Stimulated activated naive CD8-positive, alpha-beta T cell treated with anti-CD3 and anti-CD28 coated beads, Interleukin-15, amount 100 ng/mL, for 72 hours (primary cell): ENCODE measurements at regions not wholly inside any gene's neighbourhood (a gene's known extent, or its start where the extent isn't known, plus 50 kb on each side); places are given as distances from the start of the nearest gene placed in this dataset.

ENCODE experiments used
- ATAC-seq: fragments of 150-1000 bp; cut with Tn5 transposase; 2 replicates; pipeline ENCODE4 v1.10.0; 2021; ENCODE audit warnings: mild to moderate bottlenecking, moderate library complexity
- DNase-seq, 2 donors: peaks; one replicate each; pipeline ENCODE4 v3.0.0; 2021 to 2022
- H3K27ac Mint-ChIP-seq, 2 donors: one replicate each; pipeline ENCODE4 v1.8.0; 2022; ENCODE audit warnings: mild to moderate bottlenecking in 2 of 2, mixed read lengths in 2 of 2, moderate library complexity in 2 of 2
- H3K27me3 Mint-ChIP-seq: one replicate; pipeline ENCODE4 v1.8.0; 2022; ENCODE audit warnings: mixed read lengths
- H3K4me1 Mint-ChIP-seq: one replicate; pipeline ENCODE4 v1.8.0; 2022; ENCODE audit warnings: mild to moderate bottlenecking, mixed read lengths
- H3K4me3 Mint-ChIP-seq, 2 donors: one replicate each; pipeline ENCODE4 v1.8.0; 2022; ENCODE audit warnings: mild to moderate bottlenecking in 2 of 2, mixed read lengths in 2 of 2, moderate library complexity in 1 of 2
- H3K9me3 Mint-ChIP-seq, 2 donors: one replicate each; pipeline ENCODE4 v1.8.0; 2022; ENCODE audit warnings: mixed read lengths in 2 of 2

GRCh38 chr3:72099326-72100079 lies 314.6 kb upstream of the PROK2 start:
- Mint-ChIP-seq H3K27ac (peak overlapping the region; percentile 80 to 96), H3K4me1 (peaks cover 48% of the 10 kb centered on the region), H3K27me3 (peaks cover 15% of the 10 kb centered on the region), H3K9me3 (no peaks in the 10 kb centered on the region), H3K4me3 (peak overlapping the region; percentile 86 to 89)
- no peak for DNase-seq
- no peak for ATAC-seq

GRCh38 chr3:72097053-72097452 lies 312.1 kb upstream of the PROK2 start:
- Mint-ChIP-seq H3K4me3 (no peak overlapping the region), H3K9me3 (no peaks in the 10 kb centered on the region), H3K27me3 (no peaks in the 10 kb centered on the region), H3K27ac (no peak overlapping the region), H3K4me1 (peaks cover 39% of the 10 kb centered on the region)
- ATAC-seq, result no peak
- no peak for DNase-seq

- ATAC-seq (no peak), DNase-seq (no peak)
- no peak overlapping the region for H3K4me3 Mint-ChIP-seq
- no peaks in the 10 kb centered on the region for H3K9me3 Mint-ChIP-seq
- peaks cover 4% of the 10 kb centered on the region for H3K27me3 Mint-ChIP-seq
- peaks cover 23% of the 10 kb centered on the region for H3K4me1 Mint-ChIP-seq
- H3K27ac Mint-ChIP-seq, result no peak overlapping the region
Measured at GRCh38 chr3:72095521-72095920, 310.6 kb upstream of the PROK2 start.

GRCh38 chr3:72093992-72094334 lies 309.0 kb upstream of the PROK2 start:
- DNase-seq (no peak), ATAC-seq (no peak)
- Mint-ChIP-seq H3K27ac (no peak overlapping the region), H3K27me3 (peaks cover 8% of the 10 kb centered on the region), H3K9me3 (no peaks in the 10 kb centered on the region), H3K4me1 (peaks cover 8% of the 10 kb centered on the region), H3K4me3 (no peak overlapping the region)

- Mint-ChIP-seq H3K27me3 (peaks cover 8% of the 10 kb centered on the region), H3K4me1 (peaks cover 2% of the 10 kb centered on the region), H3K9me3 (no peaks in the 10 kb centered on the region), H3K4me3 (no peak overlapping the region), H3K27ac (no peak overlapping the region)
- DNase-seq (no peak), ATAC-seq (no peak)
Measured at GRCh38 chr3:72093270-72093991, 308.5 kb upstream of the PROK2 start.

- no peaks in the 10 kb centered on the region for H3K9me3 Mint-ChIP-seq
- ATAC-seq, result no peak
Measured at GRCh38 chr3:72092778-72093177, 307.8 kb upstream of the PROK2 start.

GRCh38 chr3:72088486-72089025 lies 303.6 kb upstream of the PROK2 start:
- no peak for DNase-seq
- H3K27ac Mint-ChIP-seq, result no peak overlapping the region
- no peak for ATAC-seq
- no peak overlapping the region for H3K4me3 Mint-ChIP-seq
- peaks cover 8% of the 10 kb centered on the region for H3K27me3 Mint-ChIP-seq
- H3K9me3 Mint-ChIP-seq, result no peaks in the 10 kb centered on the region
- peaks cover 6% of the 10 kb centered on the region for H3K4me1 Mint-ChIP-seq

More at GRCh38 chr3:72092778-72093177, 307.8 kb upstream of the PROK2 start:
- Mint-ChIP-seq H3K4me1 (no peaks in the 10 kb centered on the region), H3K27ac (no peak overlapping the region), H3K4me3 (no peak overlapping the region), H3K27me3 (peaks cover 8% of the 10 kb centered on the region)
- DNase-seq, result no peak

- Mint-ChIP-seq H3K4me1 (peaks cover 15% of the 10 kb centered on the region), H3K27ac (no peak overlapping the region), H3K4me3 (no peak overlapping the region), H3K9me3 (no peaks in the 10 kb centered on the region), H3K27me3 (peaks cover 8% of the 10 kb centered on the region)
- DNase-seq, result no peak
- no peak for ATAC-seq
Measured at GRCh38 chr3:72087420-72087819, 302.5 kb upstream of the PROK2 start.

- Mint-ChIP-seq H3K4me3 (no peak overlapping the region), H3K4me1 (peaks cover 17% of the 10 kb centered on the region), H3K27ac (no peak overlapping the region), H3K27me3 (peaks cover 8% of the 10 kb centered on the region), H3K9me3 (no peaks in the 10 kb centered on the region)
- DNase-seq (no peak), ATAC-seq (no peak)
Measured at GRCh38 chr3:72086743-72087087, 301.8 kb upstream of the PROK2 start.

- H3K9me3 Mint-ChIP-seq, result no peaks in the 10 kb centered on the region
- H3K4me3 Mint-ChIP-seq, result no peak overlapping the region
- peaks cover 8% of the 10 kb centered on the region for H3K27me3 Mint-ChIP-seq
- DNase-seq, result no peak
- no peak for ATAC-seq
- H3K27ac Mint-ChIP-seq, result no peak overlapping the region
- peaks cover 17% of the 10 kb centered on the region for H3K4me1 Mint-ChIP-seq
Measured at GRCh38 chr3:72086042-72086742, 301.2 kb upstream of the PROK2 start.

GRCh38 chr3:72085036-72085435 lies 300.1 kb upstream of the PROK2 start:
- DNase-seq, result no peak

GRCh38 chr3:72082776-72083462 lies 298.0 kb upstream of the PROK2 start:
- no peak for ATAC-seq
- H3K4me3 Mint-ChIP-seq, result no peak overlapping the region
- H3K4me1 Mint-ChIP-seq, result peaks cover 43% of the 10 kb centered on the region
- no peaks in the 10 kb centered on the region for H3K27me3 Mint-ChIP-seq
- H3K27ac Mint-ChIP-seq, result no peak overlapping the region
- no peak for DNase-seq
- H3K9me3 Mint-ChIP-seq, result no peaks in the 10 kb centered on the region

More at GRCh38 chr3:72085036-72085435, 300.1 kb upstream of the PROK2 start:
- no peak for ATAC-seq
- Mint-ChIP-seq H3K27ac (no peak overlapping the region), H3K4me3 (no peak overlapping the region), H3K9me3 (no peaks in the 10 kb centered on the region), H3K4me1 (peaks cover 23% of the 10 kb centered on the region), H3K27me3 (no peaks in the 10 kb centered on the region)

- H3K4me1 Mint-ChIP-seq, result peaks cover 50% of the 10 kb centered on the region
- ATAC-seq (no peak), DNase-seq (no peak)
- H3K27ac Mint-ChIP-seq, result no peak overlapping the region
- no peak overlapping the region for H3K4me3 Mint-ChIP-seq
- H3K27me3 Mint-ChIP-seq, result no peaks in the 10 kb centered on the region
- H3K9me3 Mint-ChIP-seq, result no peaks in the 10 kb centered on the region
Measured at GRCh38 chr3:72082186-72082715, 297.3 kb upstream of the PROK2 start.

GRCh38 chr3:72081471-72082185 lies 296.7 kb upstream of the PROK2 start:
- H3K4me3 Mint-ChIP-seq, result no peak overlapping the region
- peaks cover 53% of the 10 kb centered on the region for H3K4me1 Mint-ChIP-seq

GRCh38 chr3:72080800-72081199 lies 295.9 kb upstream of the PROK2 start:
- H3K4me1 Mint-ChIP-seq, result peaks cover 48% of the 10 kb centered on the region
- DNase-seq (no peak), ATAC-seq (no peak)
- H3K27ac Mint-ChIP-seq, result no peak overlapping the region
- peaks cover 0 to 10% of the 10 kb centered on the region in 2 donors for H3K9me3 Mint-ChIP-seq
- no peak overlapping the region for H3K4me3 Mint-ChIP-seq
- H3K27me3 Mint-ChIP-seq, result no peaks in the 10 kb centered on the region

More at GRCh38 chr3:72081471-72082185, 296.7 kb upstream of the PROK2 start:
- no peak overlapping the region for H3K27ac Mint-ChIP-seq
- H3K27me3 Mint-ChIP-seq, result no peaks in the 10 kb centered on the region
- no peak for DNase-seq
- ATAC-seq, result no peak
- H3K9me3 Mint-ChIP-seq, result peaks cover 0 to 5% of the 10 kb centered on the region in 2 donors
